ENCODE measurements at regions not wholly inside any gene's neighbourhood (a gene's known extent, or its start where the extent isn't known, plus 50 kb on each side); places are given as distances from the start of the nearest gene placed in this dataset.

DNA sequence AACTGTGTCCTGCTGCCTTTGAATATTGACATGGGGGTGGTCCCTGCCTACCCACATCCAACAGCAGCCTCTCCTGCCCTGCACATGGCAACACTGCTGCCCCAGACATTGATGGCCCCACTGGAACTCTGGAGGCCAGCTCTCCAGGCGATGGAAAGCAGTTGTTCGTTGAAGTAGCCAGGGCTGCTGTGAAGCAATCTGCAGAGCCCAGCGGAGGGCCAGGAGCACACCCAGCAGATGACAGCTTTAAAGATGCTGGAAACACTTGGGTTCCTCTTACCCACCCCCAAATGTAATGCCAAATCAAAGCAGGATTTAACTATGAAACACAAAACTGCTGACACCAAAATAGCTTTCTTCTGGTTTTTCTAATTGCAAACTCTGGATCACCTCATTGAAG lies 165.6 kb upstream of the NAV2 start:
- TF ChIP-seq POLR2AphosphoS5 (IDR thresholded peaks at IDR 0.05) = no peak
- TF ChIP-seq, protein P1, sequence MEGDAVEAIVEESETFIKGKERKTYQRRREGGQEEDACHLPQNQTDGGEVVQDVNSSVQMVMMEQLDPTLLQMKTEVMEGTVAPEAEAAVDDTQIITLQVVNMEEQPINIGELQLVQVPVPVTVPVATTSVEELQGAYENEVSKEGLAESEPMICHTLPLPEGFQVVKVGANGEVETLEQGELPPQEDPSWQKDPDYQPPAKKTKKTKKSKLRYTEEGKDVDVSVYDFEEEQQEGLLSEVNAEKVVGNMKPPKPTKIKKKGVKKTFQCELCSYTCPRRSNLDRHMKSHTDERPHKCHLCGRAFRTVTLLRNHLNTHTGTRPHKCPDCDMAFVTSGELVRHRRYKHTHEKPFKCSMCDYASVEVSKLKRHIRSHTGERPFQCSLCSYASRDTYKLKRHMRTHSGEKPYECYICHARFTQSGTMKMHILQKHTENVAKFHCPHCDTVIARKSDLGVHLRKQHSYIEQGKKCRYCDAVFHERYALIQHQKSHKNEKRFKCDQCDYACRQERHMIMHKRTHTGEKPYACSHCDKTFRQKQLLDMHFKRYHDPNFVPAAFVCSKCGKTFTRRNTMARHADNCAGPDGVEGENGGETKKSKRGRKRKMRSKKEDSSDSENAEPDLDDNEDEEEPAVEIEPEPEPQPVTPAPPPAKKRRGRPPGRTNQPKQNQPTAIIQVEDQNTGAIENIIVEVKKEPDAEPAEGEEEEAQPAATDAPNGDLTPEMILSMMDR (IDR thresholded peaks at IDR 0.05) = no peak

Data from breast epithelium (tissue), 3 donors.